NCI-H1694 treated with DMSO at 0.1 percent for 48 hours (cell line): ENCODE measurements at regions not wholly inside any gene's neighbourhood (a gene's known extent, or its start where the extent isn't known, plus 50 kb on each side); places are given as distances from the start of the nearest gene placed in this dataset.
"Not testable (repeated sequence)": the region's sequence is repeated elsewhere in the genome, so short reads cannot be mapped to it uniquely, and the experiment has no call there.

Experiments
- DNase-seq: peaks from one replicate; lab custom pipeline; 2025; lab: John Stamatoyannopoulos, UW

GRCh38 chr4:165767671-165768070 is 105.4 kb upstream of the TLL1 start:
- DNase-seq = no peak

DNA sequence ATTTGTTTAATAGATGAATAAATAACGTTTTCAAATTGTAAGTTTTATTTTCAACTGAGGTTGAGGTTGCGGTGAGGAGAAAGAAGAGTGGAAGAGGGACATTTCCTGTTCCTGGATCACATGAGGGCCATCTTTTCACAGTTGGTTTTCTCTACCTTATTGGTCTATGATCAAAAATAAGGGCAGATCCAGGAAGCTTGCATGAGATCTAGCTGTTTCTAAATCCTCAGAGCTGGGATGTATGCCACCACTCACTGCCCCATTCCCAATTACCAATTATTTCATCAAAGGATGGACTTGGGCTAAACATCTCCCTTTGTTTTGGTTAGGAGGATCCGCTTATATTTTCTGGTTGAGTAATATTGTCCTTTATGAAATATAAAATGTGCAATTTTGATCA is 104.8 kb upstream of the TLL1 start:
- DNase-seq = no peak

GRCh38 chr4:165774326-165774725 is 98.7 kb upstream of the TLL1 start:
- no peak for DNase-seq

DNA sequence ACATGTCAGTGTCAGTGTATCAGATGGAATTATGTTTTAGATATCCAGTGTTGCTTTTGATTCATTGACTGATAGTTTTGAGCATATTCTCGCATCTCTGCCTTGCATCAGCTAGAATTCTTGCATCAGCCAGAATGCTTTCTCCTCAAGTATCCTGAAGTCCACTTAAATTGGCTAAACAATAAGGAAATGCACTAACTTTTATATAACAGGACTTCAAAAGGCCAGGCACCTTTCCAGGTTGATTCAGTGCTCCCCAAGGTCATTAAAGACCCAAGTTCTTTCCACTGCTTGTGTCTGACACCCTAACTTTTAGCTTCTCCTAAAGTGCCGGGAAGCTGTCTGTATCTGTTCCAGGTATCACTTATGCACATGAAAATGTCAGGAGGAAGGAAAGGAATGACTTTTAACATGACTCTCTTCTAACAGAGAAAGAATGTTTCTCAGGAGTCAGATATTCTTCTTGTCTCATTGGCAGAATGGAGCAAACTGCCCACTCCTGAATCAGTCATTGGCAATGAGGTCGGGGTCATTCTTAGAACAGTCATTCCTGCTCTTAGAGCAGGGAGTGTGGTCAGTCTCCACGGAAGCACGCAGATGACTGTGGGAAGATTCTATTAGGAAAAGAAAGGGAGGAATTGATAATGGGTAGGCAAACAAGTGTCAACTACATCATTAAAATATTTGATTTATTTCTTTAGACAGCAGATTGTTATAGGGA is 92.9 kb upstream of the TLL1 start:
- DNase-seq = no peak

GRCh38 chr4:165780735-165781134 is 92.3 kb upstream of the TLL1 start:
- no peak for DNase-seq

GRCh38 chr4:165782623-165783022 is 90.4 kb upstream of the TLL1 start:
- DNase-seq = no peak

- no peak for DNase-seq
These were observed 89.4 kb upstream of the TLL1 start for GRCh38 chr4:165783626-165784025.

- DNase-seq = peak; percentile 38
These were observed 88.4 kb upstream of the TLL1 start for GRCh38 chr4:165784672-165785071.

DNA sequence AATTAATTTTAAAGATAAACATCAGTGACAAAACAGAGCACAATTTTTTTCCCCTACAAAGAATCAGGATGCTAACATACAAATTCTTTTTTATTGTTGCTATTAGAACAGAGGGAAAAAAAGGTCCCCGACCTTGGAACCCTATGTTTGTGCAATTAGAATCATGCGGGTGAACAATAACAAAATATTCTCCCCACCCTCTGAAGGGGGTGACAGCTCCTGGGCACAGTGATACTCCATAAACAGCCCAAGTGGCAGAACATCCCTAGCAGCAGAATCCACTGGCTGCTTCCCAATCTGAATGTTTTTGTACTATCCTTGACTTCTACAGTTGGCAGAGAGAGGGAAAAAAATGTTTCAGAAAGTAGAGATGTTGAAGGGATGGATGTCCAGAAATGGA is 87.7 kb upstream of the TLL1 start:
- no peak for DNase-seq

DNA sequence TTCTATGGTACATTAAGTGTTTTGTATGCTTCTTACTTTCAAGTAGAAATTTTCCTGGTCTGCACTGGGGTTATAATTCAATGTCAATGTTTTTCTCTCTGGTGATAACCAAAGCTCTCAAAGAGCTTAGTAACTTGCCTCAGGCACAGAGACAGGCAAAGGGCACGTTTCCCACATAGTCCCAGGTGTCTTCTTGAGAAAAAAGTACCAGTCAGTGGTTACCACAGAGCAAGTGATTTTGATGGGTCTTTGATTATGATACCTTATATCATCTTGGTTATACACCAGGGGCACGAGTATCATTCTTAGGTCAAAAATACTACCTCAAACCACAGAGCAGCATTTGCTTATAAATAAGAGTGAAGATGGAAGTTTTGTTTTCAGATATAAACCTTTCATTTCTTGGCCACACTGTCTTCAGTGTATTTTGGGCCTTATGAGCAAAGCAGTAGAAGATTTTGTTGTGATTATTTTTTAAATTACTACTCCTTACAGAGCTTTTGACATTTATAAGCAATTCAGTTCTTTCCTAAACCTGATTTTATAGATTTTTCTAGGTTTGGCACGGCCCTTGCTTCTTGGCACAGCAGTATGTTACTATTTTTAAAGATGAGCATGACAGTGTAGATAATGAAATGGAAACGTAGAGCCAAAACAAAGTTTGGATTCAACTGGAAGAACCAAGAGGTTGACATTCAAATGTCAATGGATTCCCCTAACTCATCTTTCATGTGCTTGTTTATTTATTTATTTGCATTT is 85.3 kb upstream of the TLL1 start:
- no peak for DNase-seq

DNA sequence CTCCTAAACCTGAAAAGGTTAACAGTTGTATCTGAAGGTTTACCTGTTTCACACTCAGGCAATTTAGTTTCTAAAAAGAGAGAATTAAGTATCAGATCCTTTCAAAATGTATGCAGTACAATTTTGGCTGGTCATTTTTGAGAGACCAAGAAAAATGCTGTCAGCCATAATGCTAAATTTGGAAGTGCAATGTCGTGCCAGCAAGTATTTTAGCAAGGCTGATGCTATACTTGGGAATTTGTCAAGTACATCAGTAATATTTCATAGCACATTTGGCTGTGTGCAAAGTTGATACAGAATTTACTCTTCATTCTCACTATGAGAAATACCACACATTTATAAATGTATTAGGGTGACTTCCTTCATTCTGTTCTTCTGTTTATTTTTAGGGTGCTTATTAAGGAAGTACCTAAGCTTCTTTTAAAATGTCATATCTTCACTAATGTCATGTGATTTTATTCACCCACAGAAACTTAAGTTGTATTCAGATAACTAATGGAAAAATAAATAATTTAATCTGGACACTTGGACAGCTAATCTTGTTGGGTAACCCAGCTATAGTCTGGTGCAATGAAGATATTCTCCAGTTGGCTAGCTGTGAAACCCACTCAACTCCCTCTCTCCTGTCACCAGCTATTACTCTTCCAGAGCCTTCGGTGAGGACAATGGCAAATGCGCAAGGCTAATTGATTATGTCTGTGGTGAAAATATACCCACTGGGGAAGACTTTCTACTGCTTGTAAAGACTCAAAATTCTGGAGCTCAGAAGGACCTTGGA is 84.2 kb upstream of the TLL1 start:
- DNase-seq = no peak

GRCh38 chr4:165793236-165793635 is 79.8 kb upstream of the TLL1 start:
- no peak for DNase-seq

DNA sequence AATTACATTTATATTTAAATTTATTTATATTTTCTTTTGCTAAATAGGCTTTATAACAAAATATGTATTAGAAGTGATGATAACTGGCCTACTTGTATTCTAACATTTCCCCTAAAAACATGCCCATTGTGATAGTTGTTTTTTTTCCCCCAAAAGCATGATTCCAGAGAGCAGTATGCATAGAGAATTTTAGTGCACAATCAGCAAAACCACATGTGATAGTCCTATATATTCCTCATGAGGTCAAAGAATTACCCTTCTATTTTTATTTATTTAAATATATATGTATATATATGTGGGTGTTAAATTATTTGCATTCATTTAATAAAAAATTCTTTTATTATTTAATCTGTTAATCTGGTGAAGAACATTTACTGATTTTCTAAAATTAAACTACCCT is 78.2 kb upstream of the TLL1 start:
- no peak for DNase-seq

DNA sequence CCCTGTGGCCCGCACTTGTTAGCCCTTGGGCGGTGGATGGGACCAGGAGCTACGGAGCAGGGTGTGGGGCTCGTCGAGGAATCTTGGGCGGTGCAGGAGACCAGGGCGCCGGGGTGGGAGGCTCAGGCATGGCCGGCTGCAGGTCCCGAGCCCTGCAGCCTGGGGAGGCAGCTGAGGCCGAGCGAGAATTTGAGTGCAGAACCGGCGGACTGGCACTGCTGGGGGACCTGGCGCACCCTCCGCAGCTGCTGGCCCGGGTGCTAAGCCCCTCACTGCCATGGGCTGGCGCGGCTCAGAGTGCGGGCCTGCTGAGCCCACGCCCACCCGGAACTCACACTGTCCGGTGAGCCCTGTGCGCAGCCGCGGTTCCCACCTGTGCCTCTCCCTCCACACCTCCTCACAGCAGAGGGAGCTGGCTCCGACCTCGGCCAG is 73.6 kb upstream of the TLL1 start:
- DNase-seq = no peak

- no peak for DNase-seq
These were observed 70.6 kb upstream of the TLL1 start for GRCh38 chr4:165802452-165802851.

DNA sequence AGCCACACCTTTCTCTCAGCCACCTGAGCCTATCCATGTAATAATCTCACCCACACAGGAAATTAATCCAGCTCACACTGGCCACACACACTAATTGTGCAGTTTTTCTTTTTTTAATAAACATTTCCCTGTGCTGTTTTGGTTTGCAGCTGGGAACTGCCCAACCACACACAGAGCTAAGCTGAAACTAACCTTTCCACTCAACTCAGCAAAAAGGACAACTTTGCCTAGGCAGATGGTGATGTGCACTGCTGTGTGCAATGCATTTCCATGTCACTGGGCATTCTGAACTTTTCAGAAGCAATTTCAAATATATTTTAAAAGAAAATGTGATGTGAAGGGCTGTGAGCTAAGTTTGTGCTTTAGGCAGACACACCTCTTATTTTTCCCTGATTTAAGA is 70.0 kb upstream of the TLL1 start:
- DNase-seq = no peak

DNA sequence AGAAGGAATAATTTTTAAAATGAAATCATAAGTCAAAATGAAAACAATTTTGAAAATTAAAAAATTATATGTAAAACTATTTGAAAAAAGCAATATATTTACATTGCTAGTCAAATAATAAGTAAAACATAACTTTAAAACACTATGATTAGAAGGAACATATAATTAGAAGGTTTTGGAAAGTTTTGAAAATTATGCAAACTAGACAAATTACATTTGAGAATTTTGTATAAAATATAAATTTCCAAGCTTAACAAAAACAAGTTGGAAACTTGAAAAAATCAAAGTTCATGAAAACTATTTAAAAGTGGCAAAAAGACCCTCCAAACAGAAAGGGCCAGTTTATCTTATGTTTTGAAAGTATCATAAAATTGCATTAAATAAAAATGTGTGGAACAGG is 67.6 kb upstream of the TLL1 start:
- DNase-seq = no peak

GRCh38 chr4:165806613-165807012 is 66.4 kb upstream of the TLL1 start:
- no peak for DNase-seq

DNA sequence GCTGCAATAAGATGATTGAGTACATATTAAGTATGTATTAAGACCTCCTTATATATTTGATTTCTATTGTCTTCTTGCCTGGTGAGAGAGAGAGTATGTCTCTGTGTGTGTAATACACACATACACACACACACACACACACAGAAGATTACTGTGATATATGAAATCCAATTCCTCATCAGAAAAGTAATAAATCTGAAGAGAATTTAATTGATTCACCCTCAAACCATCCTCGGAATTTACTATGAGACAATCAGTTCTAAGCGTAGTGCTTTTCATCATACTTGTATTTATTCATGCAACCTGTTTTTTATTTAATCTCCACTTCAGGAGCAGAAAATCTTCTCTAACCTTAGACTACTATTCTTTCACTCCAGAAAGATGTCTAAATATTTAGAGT is 62.3 kb upstream of the TLL1 start:
- no peak for DNase-seq

DNA sequence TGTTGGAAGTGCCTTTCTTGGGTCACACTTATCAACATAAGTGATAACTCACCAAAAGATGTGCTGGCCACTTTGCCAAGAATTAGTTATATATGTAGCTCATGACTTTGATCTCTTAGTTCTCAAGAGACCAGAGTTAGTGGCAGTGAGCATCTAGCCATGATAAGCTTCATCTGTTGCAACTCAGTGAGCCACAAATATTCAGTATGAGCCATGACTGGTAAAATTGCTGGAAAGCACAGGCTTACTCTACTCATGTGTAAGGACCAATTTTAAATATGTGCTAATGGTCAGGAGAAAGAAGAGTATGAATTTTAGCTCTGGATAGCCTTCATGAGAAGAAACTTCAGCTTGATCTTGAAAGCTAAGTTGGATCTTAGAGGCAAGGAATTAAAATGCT is 59.4 kb upstream of the TLL1 start:
- DNase-seq = no peak

DNA sequence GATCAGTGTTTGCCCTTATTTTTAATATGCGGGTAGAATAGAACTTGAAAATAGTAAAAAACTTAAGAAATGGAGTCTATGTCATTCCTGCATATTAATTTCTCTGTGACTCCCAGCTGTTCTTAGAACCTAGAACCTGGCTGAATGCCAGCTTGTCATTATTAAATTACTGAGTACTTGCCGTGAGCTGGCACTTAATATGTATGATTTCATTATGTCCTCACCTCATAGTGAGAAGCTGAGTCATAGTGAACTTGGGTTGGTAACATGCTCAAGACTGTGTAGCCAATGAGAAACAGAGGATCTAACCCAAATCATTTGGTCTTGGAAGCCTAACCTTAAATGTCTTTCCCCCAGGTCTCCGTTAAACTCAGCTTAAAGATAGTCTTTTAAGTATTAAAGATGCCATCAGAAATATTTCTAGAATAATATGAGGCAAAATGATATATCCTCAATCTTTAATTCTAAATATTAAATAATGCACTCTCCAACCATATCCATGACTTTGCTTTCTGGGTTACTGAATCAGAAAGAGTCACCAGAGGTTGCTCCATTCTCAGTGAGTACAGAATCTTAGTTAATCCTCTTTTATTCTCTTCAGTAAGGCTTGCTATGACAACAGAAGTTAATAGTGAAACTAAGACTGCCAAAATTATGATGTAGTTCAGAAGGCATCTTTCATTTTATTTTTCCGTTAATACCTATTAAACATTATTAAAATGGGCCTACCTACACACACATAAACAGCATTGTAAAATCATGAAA is 58.6 kb upstream of the TLL1 start:
- no peak for DNase-seq

GRCh38 chr4:165819126-165819525 is 53.9 kb upstream of the TLL1 start:
- DNase-seq = not testable (repeated sequence)
